ENCODE measurements at regions not wholly inside any gene's neighbourhood (a gene's known extent, or its start where the extent isn't known, plus 50 kb on each side); places are given as distances from the start of the nearest gene placed in this dataset.
A peak's percentile ranks its signal among the peaks of the same experiment; 100 is the strongest.
"Not testable (repeated sequence)": the region's sequence is repeated elsewhere in the genome, so short reads cannot be mapped to it uniquely, and the experiment has no call there.

DNA sequence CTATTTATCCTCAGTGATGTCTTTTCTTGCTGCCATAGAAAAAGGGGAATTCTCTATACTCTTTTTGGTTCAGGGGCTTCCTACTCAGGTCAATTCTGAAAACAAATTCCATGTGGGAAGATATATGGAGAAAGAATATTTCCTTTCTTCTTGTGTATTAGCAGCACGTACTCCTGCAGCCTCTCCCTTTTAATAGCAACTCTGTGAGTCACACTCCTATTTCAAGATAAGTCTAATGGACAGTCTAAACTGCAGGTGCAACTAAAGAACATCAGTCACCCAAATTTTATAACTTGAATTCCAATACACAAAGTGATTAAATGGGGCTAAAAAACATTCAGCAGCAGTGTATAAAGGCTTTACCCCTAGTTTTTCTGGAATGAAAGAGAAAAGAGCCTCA is 942.2 kb downstream of the CNTNAP5 start:
- no peak for DNase-seq (ENCODE audit: low spot score)

- no peak for DNase-seq (ENCODE audit: low spot score)
These were observed 944.9 kb downstream of the CNTNAP5 start for GRCh38 chr2:124970030-124970429.

DNA sequence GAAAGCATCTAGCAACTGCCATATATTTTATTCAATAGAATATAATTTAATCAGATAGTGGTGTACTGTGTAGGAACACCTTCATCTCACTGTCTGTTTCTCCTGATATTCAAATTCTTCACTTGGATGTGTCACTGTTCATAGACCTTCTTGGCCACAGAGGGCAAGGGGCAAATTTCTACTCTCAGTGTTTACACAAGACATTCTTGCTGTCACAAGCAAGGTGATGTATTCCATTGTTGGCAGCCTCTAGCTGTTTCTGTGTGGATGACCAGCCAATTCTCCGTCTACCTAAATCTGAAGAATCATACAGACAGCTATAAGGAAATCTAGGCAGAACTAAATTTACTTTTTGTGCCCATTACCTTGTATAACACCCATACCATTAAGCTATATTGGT is 948.3 kb downstream of the CNTNAP5 start:
- DNase-seq (ENCODE audit: low spot score) = no peak

DNA sequence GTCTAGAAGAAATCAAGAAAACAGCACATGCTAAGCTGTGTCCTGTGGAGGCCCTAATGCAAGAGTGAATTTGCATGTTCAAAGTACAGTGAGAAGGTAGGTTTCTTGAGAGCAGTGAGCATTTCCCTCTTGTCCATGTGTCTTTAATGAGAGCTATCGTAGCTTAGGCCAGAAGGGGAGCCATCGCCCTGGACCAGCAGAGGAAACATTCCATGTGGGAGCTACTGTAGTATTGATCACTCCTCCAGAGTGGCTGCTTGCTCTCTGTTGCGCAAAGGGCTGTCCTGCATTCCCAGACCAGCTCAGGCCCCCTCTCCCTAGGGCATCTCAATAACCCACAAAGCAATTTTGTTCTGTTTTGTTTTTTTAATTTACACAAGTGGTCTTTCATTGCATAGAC is 950.1 kb downstream of the CNTNAP5 start:
- no peak for DNase-seq (ENCODE audit: low spot score)

- no peak for DNase-seq (ENCODE audit: low spot score)
These were observed 950.6 kb downstream of the CNTNAP5 start for GRCh38 chr2:124975648-124976047.

DNA sequence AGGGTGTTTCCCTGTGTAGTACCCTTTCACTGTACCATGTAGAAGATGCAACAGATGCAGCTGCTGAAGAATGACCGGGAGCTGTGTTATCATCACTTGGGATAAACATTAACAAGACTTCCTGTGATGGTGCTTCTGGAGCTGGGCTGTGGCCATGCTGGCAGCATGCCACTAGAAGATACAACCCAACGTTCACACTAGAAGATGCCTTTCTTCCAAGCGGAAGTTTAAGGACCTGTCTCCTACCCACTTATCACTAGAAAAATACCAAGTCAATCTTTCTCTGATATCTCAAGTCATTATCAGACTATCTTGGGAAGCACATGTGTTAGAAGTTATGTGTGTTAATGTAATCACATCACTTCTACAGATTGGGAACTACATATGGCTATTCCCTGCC is 953.5 kb downstream of the CNTNAP5 start:
- DNase-seq (ENCODE audit: low spot score) = no peak

DNA sequence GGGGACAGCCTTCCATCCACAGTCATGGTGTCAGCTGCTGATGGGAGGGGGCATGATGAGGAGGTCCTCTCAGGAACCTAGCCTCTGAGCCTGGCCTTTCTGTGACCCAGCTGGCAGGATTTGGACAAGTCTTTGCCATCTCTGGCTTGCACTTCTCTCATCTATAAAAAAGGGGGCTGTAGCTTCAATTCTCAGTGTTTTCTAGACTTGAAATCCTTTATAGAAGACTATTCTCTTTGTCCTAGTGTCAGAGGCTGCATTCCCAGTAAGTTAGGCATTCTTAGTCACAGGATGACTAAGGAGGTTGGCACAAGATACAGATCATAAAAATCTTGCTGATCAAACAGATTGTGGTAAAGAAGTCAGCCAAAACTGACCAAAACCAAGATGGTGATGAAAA is 958.5 kb downstream of the CNTNAP5 start:
- DNase-seq (ENCODE audit: low spot score) = no peak

DNA sequence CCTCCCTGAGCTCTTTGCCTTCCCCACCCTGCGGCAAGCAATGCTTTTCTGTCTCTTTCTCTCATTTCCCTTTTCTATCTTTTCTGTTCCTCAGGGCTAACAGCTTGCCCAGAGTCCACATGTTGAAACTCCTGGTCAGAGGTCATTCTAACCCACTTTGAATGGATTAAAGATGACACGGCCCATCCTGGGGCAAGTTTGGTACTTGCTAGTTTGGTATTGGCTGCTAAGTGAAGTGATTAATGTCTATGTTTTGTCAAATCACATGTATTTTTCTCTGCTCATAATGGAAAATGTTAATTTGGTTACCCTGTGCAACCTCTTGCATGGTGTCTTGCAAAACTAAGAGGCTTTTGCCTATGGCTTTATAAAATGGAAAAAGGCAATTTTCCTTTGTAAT is 960.2 kb downstream of the CNTNAP5 start:
- DNase-seq (ENCODE audit: low spot score) = peak; percentile 48

DNA sequence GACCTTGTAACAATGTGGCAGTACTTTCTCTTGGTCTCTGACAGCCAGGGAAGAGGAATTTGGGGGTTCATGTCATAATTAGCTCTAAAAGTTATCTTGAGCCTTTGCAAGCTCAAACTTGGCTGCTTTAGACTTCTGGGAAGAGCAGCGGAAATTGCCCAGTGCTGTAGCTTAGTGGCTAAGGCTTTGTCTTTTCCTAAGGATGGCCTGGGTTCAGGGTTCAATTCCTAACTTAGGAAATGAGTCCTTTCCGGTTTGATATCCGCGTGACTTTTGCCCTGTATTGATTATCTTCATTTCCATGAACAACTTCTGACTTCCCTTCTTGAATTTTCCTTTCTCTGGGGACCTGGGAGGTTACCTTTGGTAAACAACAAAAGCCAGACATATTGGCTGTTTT is 961.0 kb downstream of the CNTNAP5 start:
- no peak for DNase-seq (ENCODE audit: low spot score)

DNA sequence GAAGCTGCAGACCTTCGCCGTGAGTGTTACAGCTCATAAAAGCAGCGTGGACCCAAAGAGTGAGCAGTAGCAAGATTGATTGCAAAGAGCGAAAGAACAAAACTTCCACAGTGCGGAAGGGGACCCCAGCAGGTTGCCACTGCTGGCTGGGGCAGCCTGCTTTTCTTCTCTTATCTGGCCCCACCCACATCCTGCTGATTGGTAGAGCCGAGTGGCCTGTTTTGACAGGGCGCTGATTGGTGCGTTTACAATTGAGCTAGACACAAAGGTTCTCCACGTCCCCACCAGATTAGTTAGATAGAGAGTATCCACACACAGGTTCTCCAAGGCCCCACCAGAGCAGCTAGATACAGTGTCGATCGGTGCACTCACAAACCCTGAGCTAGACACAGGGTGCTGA is 961.8 kb downstream of the CNTNAP5 start:
- DNase-seq (ENCODE audit: low spot score) = not testable (repeated sequence)

DNA sequence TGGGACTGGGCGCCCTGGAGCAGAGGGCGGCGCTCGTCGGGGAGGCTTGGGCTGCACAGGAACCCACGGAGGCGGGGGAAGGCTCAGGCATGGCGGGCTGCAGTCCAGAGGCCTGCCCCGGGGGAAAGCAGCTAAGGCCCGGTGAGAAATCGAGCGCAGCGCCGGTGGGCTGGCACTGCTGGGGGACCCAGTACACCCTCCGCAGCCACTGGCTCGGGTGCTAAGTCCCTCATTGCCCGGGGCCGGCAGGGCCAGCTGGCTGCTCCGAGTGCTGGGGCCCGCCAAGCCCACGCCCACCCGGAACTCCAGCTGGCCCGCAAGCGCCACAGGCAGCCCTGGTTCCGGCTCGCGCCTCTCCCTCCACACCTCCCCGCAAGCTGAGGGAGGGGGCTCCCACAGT is 962.3 kb downstream of the CNTNAP5 start:
- DNase-seq (ENCODE audit: low spot score) = not testable (repeated sequence)

GRCh38 chr2:124988111-124988510 is 963.0 kb downstream of the CNTNAP5 start:
- no peak for DNase-seq (ENCODE audit: low spot score)

GRCh38 chr2:124988794-124989193 is 963.7 kb downstream of the CNTNAP5 start:
- DNase-seq (ENCODE audit: low spot score) = no peak

DNA sequence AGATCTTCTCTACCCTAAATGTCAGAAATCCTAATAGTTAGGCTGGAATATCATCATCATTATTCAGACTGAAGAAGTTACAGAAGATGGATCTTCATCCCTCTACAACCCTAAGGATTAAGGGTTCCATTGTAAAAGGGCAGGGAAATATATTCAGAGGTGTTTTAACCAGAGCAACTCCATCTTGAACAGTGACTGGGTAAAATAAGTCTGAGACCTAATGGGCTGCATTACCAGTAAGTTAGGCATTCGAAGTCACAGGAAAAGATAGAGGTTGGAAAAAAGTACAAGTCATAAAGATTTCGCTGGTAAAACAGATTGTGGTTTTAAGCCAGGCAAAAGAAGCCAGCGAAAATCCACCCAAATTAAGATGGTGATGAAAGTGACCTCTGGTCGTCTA is 968.7 kb downstream of the CNTNAP5 start:
- DNase-seq (ENCODE audit: low spot score) = no peak

DNA sequence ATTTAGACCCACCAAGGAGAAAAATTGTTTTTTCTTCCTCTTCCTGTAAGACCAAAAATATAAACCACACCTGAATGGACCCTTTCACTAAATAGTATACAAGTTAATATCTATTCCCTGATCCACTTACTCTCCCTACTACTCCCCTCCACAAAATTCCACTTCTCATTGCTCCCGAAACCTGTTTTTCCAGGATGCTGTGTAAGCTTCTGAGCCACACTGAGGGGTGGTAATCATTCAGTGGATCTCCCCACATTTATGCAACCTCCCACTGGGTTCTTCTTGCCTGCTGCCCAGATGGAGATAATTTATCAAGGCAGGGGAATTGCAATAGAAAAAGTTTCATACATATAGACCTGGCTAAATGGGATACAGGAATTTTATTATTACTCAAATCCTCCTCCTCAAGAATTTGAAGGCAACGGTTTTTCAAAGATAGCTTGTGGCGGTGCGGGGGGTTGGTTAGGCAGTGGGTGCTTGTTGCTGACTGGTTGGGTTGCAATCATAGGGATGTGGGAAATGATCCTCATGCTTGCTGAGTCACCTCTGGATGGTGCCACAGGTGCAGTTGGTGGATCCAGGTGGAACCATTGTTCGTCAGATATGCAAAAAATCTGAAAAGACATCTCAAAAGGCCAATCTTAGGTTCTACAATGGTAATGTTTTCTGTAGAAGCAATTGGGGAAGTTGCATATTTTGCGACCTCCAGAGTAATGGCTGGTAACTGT is 970.3 kb downstream of the CNTNAP5 start:
- DNase-seq (ENCODE audit: low spot score) = no peak

- no peak for DNase-seq (ENCODE audit: low spot score)
These were observed 971.3 kb downstream of the CNTNAP5 start for GRCh38 chr2:124996406-124996805.

GRCh38 chr2:124999906-125000305 is 974.8 kb downstream of the CNTNAP5 start:
- no peak for DNase-seq (ENCODE audit: low spot score)

DNA sequence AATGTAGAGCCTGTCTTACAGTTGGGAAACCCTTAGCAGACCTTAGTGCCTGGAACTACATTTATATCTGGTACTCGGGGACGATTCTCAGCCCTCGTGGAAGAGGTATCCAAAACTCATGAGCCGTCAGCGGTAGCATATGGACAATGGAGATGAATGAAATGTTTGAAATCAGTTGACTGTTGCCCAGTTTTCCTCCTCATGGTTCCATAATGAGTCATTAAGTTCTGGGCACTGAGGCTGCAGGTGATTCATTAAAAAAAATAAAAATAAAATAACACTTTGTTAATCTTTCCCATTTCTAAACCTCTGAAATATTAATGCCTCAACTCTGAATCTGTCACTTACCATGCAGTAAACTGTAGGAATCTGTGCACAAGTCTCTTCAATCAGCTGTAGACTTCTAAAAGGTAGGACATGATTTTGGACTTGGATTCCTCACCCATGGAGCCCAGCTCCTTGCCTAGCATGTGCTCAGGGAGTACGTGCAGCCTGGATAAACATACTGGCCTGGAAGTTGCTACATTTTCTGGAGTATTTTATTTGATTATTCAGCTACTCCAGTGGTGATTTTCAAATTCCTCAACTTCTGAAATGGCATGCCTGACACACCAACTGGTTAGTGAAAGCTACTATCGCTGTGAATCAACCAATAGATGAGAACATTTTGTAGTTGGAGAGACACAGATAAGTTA is 979.2 kb downstream of the CNTNAP5 start:
- no peak for DNase-seq (ENCODE audit: low spot score)

DNA sequence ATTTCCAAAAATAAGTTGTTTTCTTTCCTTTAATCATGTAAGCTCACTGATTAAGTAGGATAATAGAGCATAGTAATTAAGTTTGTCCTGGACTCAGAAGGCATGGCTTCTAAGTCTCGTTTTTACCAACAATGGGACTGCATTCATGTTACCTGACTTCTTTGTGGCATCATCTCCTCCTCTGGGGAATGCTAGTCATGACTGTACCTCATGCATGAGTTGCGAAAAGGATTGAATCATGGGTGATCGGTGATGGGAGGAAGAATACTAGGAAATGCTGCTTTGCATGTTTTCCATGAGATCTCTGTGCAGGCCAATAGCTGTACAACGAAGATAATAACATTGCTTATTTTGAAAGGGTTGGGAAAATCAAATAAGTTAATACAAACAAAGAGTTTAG is 981.6 kb downstream of the CNTNAP5 start:
- DNase-seq (ENCODE audit: low spot score) = no peak

GRCh38 chr2:125028721-125029120 is 1003.6 kb downstream of the CNTNAP5 start:
- not testable (repeated sequence) for DNase-seq (ENCODE audit: low spot score)

DNA sequence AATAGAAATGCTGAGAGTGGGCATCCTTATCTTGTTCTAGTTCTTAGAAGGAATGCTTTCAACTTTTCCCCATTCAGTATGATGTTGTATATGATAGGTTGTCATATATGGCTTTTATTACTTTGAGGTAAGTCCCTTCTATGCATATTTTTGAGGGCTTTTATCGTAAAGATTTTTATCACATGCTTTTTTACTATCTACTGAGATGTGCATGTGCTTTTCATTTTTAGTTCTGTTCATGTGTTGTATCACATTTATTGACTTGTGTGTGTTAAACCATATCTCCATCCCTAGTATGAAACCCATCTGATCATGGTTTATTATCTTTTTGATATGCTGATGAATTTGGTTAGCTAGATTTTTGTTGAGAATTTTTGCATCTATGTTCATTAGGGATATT is 1008.8 kb downstream of the CNTNAP5 start:
- DNase-seq (ENCODE audit: low spot score) = no peak

- no peak for DNase-seq (ENCODE audit: low spot score)
These were observed 1012.1 kb downstream of the CNTNAP5 start for GRCh38 chr2:125037135-125037653.

- no peak for DNase-seq (ENCODE audit: low spot score)
These were observed 1016.8 kb downstream of the CNTNAP5 start for GRCh38 chr2:125041846-125042245.

- DNase-seq (ENCODE audit: low spot score) = no peak
These were observed 1017.6 kb downstream of the CNTNAP5 start for GRCh38 chr2:125042727-125043126.

Data from ecto neural progenitor cell (in vitro differentiated cells).